ENCODE measurements at regions not wholly inside any gene's neighbourhood (a gene's known extent, or its start where the extent isn't known, plus 50 kb on each side); places are given as distances from the start of the nearest gene placed in this dataset.

GRCh38 chr3:86743233-86743632 is 247.7 kb downstream of the VGLL3 start:
- TF ChIP-seq, protein P1, sequence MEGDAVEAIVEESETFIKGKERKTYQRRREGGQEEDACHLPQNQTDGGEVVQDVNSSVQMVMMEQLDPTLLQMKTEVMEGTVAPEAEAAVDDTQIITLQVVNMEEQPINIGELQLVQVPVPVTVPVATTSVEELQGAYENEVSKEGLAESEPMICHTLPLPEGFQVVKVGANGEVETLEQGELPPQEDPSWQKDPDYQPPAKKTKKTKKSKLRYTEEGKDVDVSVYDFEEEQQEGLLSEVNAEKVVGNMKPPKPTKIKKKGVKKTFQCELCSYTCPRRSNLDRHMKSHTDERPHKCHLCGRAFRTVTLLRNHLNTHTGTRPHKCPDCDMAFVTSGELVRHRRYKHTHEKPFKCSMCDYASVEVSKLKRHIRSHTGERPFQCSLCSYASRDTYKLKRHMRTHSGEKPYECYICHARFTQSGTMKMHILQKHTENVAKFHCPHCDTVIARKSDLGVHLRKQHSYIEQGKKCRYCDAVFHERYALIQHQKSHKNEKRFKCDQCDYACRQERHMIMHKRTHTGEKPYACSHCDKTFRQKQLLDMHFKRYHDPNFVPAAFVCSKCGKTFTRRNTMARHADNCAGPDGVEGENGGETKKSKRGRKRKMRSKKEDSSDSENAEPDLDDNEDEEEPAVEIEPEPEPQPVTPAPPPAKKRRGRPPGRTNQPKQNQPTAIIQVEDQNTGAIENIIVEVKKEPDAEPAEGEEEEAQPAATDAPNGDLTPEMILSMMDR (IDR thresholded peaks at IDR 0.05): no peak
- no peak for TF ChIP-seq EZH2 (IDR thresholded peaks at IDR 0.05)
